HG02610 (cell line): ENCODE measurements at regions not wholly inside any gene's neighbourhood (a gene's known extent, or its start where the extent isn't known, plus 50 kb on each side); places are given as distances from the start of the nearest gene placed in this dataset.
"Not testable (repeated sequence)": the region's sequence is repeated elsewhere in the genome, so short reads cannot be mapped to it uniquely, and the experiment has no call there.

Experiments used
- ATAC-seq: cut with Tn5 transposase; IDR thresholded peaks from one replicate; pipeline ENCODE4 v1.9.1; 2021; ENCODE audit warnings: mild to moderate bottlenecking, moderate library complexity; ENCODE audit not compliant: unreplicated experiment

- ATAC-seq: no peak
Observed at GRCh38 chrX:27162496-27162895, 300.6 kb downstream of the PPP4R3C start.

- not testable (repeated sequence) for ATAC-seq
Observed at GRCh38 chrX:27156921-27157320, 306.2 kb downstream of the PPP4R3C start.

GRCh38 chrX:27136325-27136724, 326.8 kb downstream of the PPP4R3C start:
- no peak for ATAC-seq

GRCh38 chrX:27132862-27133261, 330.3 kb downstream of the PPP4R3C start:
- ATAC-seq: no peak

- not testable (repeated sequence) for ATAC-seq
Observed at GRCh38 chrX:27087176-27087575, 376.0 kb downstream of the PPP4R3C start.

GRCh38 chrX:27086237-27086636, 376.9 kb downstream of the PPP4R3C start:
- ATAC-seq: no peak

GRCh38 chrX:27085346-27085745, 377.8 kb downstream of the PPP4R3C start:
- ATAC-seq: no peak

- ATAC-seq: no peak
Observed at GRCh38 chrX:27078371-27078770, 384.8 kb downstream of the PPP4R3C start.

- ATAC-seq: no peak
Observed at GRCh38 chrX:27057883-27058282, 405.3 kb downstream of the PPP4R3C start.

- no peak for ATAC-seq
Observed at GRCh38 chrX:27039332-27039731, 423.8 kb downstream of the PPP4R3C start.

- ATAC-seq: no peak
Observed at GRCh38 chrX:27008486-27008885, 454.7 kb downstream of the PPP4R3C start.

GRCh38 chrX:26999634-27000033, 463.5 kb downstream of the PPP4R3C start:
- ATAC-seq: no peak

- no peak for ATAC-seq
Observed at GRCh38 chrX:26958261-26958660, 504.9 kb downstream of the PPP4R3C start.

GRCh38 chrX:26954029-26954428, 509.1 kb downstream of the PPP4R3C start:
- no peak for ATAC-seq

- ATAC-seq: no peak
Observed at GRCh38 chrX:26952213-26952612, 510.9 kb downstream of the PPP4R3C start.

GRCh38 chrX:26927419-26927818, 535.7 kb downstream of the PPP4R3C start:
- ATAC-seq: peak; percentile 48

- ATAC-seq: no peak
Observed at GRCh38 chrX:26925088-26925487, 538.1 kb downstream of the PPP4R3C start.

- no peak for ATAC-seq
Observed at GRCh38 chrX:26922278-26922677, 540.9 kb downstream of the PPP4R3C start.

GRCh38 chrX:26918631-26919030, 544.5 kb downstream of the PPP4R3C start:
- peak; percentile 44 for ATAC-seq

GRCh38 chrX:26916991-26917390, 546.1 kb downstream of the PPP4R3C start:
- ATAC-seq: no peak

- ATAC-seq: no peak
Observed at GRCh38 chrX:26915064-26915463, 548.1 kb downstream of the PPP4R3C start.

- ATAC-seq: no peak
Observed at GRCh38 chrX:26914232-26914631, 548.9 kb downstream of the PPP4R3C start.

GRCh38 chrX:26911785-26912184, 551.4 kb downstream of the PPP4R3C start:
- ATAC-seq: not testable (repeated sequence)

GRCh38 chrX:26909728-26910127, 553.4 kb downstream of the PPP4R3C start:
- peak; percentile 80 for ATAC-seq
